GM12892 (cell line): ENCODE measurements at regions not wholly inside any gene's neighbourhood (a gene's known extent, or its start where the extent isn't known, plus 50 kb on each side); places are given as distances from the start of the nearest gene placed in this dataset.

Experiments
- POLR2A ChIP-seq: IDR thresholded peaks from 2 replicates; pipeline ENCODE4 v1.6.1; 2011; ENCODE audit warnings: low read depth, low read length, control low read depth
- POLR2AphosphoS5 ChIP-seq: IDR thresholded peaks from 2 replicates; pipeline ENCODE4 v1.6.1; 2011; ENCODE audit warnings: low read depth, low read length, control low read depth

DNA sequence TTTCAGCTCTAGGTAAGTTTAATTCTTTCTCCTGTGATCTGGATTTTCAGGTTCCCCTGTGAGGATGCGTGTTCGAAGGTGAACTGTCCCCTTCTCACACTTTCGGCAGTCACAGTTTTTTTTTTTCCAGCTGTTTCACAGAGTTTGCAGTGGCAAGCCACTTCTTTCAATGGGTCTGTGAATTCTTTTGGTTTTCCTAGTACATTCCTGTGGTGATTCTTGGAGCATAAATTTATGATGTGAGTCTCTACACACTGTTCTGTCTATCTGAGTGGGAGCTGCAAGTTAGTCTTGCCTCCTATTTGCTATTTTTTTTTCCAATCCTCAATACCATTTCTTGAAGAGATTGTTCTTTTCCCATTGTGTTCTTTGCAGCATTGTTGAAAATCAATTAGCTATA is 595.5 kb downstream of the RAPGEF2 start:
- TF ChIP-seq POLR2AphosphoS5 = no peak
- TF ChIP-seq POLR2A = no peak
